Colonic mucosa (tissue), 4 donors: ENCODE measurements at regions not wholly inside any gene's neighbourhood (a gene's known extent, or its start where the extent isn't known, plus 50 kb on each side); places are given as distances from the start of the nearest gene placed in this dataset.

Experiments used
- DNase-seq: peaks from one replicate; pipeline ENCODE4 v3.0.0-alpha.2; 2020
- H3K27ac ChIP-seq: fragments of 200-600 bp; one replicate; pipeline ENCODE4 v1.8.0; 2021
- H3K27me3 ChIP-seq: fragments of 200-600 bp; one replicate; pipeline ENCODE4 v1.8.0; 2021
- H3K36me3 ChIP-seq: fragments of 200-600 bp; one replicate; pipeline ENCODE4 v1.8.0; 2021
- H3K4me1 ChIP-seq: fragments of 200-600 bp; one replicate; pipeline ENCODE4 v1.8.0; 2021; ENCODE audit warnings: mild to moderate bottlenecking
- H3K4me3 ChIP-seq: fragments of 200-600 bp; one replicate; pipeline ENCODE4 v1.8.0; 2021
- H3K9ac ChIP-seq, 2 donors: one replicate each; pipeline ENCODE4 v1.7.0; 2013; ENCODE audit warnings: control low read depth in 2 of 2, low read depth in 2 of 2, low read length in 2 of 2
- H3K9me3 ChIP-seq: fragments of 200-600 bp; one replicate; pipeline ENCODE4 v1.8.0; 2021
- CTCF ChIP-seq: fragments of 200-600 bp; IDR thresholded peaks from one replicate; pipeline ENCODE4 v1.8.0; 2022; ENCODE audit warnings: antibody characterized with exemption, mild to moderate bottlenecking
- intact Hi-C: fragments of 100-400 bp; cut with DNase I; formaldehyde crosslinking; loops from one replicate; pipeline ENCODE4 v1.14.1; 2022
- donor health status: healthy.
- donor health status: DM: no; HTN: no; CAD: no.
- donor health status: DM: no; HTN: no; CAD: no.

DNA sequence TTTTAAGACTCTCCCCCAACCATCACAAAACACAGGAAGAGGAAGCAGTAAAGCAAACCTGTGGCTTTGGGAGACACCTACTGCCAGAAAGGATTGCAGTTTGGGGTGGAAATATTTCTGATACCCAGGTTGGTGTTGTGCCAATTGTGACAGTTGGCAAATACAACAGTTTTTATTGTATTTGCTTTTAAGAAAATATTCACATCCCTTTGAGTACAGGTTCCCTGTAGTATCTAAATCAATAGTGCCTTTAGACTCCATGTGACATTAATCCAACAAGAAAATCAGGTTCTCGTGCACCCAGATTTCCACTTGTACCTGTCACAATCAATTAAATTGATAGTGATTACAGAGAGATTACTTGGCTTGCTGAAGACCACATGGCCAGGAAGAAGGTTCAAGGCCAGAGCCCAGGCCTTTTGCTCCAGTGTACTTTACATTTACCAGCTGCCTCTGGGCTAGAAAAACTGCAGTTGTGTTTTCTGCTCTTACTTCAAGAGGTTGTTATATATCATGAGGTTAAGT, 361.2 kb downstream of the ATP23 start:
- no peaks in the 10 kb centered on the region for H3K36me3 ChIP-seq
- H3K27me3 ChIP-seq, result no peaks in the 10 kb centered on the region
- H3K9me3 ChIP-seq, result no peaks in the 10 kb centered on the region
- no peak for TF ChIP-seq CTCF
- DNase-seq, result peak; percentile 51
- no peak overlapping the region for H3K9ac ChIP-seq
- no peak overlapping the region for H3K4me3 ChIP-seq
- H3K27ac ChIP-seq, result no peak overlapping the region
- intact Hi-C loops, result loop anchor here (10.0 kb wide), 1 partner anchor 318 kb away; no protein-coding TSS in a partner anchor
- no peaks in the 10 kb centered on the region for H3K4me1 ChIP-seq

DNA sequence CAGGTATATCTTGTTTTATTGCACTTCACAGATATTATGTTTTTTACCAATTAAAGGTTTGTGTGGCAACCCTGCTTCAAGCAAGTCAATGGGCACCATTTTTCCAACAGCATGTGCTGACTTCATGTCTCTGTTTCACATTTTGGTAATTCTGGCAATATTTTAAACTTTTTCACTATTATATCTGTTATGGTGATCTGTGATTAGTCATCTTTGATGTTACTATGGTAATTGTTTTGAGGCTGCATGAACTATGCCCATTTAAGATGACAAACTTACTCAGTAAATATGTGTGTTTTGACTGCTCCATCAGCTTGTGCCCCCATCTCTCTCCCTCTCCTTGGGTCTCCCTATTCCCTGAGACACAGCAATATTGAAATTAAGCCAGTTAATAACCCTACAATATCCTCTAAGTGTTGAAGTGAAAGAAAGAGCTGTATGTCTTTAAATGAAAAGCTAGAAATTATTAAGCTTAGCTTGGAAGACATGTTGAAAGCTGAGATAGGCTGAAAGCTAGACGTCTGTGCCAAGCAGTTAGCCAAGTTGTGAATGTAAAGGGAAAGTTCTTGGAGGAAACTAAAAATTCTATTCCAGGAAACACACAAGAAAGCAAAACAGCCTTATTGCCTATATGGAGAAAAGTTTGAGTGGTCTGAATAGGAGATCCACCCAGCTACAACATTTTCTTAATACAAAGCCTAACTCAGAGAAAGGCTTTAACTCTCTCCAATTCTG, 365.1 kb downstream of the ATP23 start:
- no peak for TF ChIP-seq CTCF
- no peaks in the 10 kb centered on the region for H3K4me1 ChIP-seq
- no peak for DNase-seq
- H3K4me3 ChIP-seq, result no peak overlapping the region
- intact Hi-C loops, result loop anchor here (10.0 kb wide), 1 partner anchor 322 kb away; no protein-coding TSS in a partner anchor
- H3K36me3 ChIP-seq, result no peaks in the 10 kb centered on the region
- H3K9ac ChIP-seq, result no peak overlapping the region
- no peaks in the 10 kb centered on the region for H3K27me3 ChIP-seq
- no peaks in the 10 kb centered on the region for H3K9me3 ChIP-seq
- H3K27ac ChIP-seq, result no peak overlapping the region

DNA sequence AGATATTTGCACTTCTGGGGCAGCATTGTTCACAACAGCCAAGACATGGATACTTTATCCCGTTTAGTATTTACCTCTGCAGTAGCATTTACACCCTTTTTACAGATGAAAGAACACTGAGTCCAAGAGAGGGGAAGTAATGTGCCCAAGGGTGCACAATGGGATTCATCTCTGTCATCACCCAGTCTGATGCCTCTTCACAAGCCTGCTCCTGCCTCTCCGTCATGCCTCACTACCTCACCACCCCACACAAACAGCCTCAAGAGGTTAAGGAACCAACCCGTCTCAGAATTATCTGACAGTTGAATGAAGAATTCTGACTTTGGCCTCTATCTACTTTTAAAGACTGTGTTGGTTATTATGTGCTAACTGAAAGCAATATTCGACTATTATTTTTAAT, 368.4 kb downstream of the ATP23 start:
- H3K27me3 ChIP-seq, result no peaks in the 10 kb centered on the region
- no peak overlapping the region for H3K4me3 ChIP-seq
- TF ChIP-seq CTCF, result no peak
- no peak for DNase-seq
- no peak overlapping the region for H3K9ac ChIP-seq
- intact Hi-C loops, result loop anchor here (10.0 kb wide), 1 partner anchor 325 kb away; no protein-coding TSS in a partner anchor
- H3K9me3 ChIP-seq, result no peaks in the 10 kb centered on the region
- H3K27ac ChIP-seq, result no peak overlapping the region
- H3K4me1 ChIP-seq, result no peaks in the 10 kb centered on the region
- no peaks in the 10 kb centered on the region for H3K36me3 ChIP-seq

DNA sequence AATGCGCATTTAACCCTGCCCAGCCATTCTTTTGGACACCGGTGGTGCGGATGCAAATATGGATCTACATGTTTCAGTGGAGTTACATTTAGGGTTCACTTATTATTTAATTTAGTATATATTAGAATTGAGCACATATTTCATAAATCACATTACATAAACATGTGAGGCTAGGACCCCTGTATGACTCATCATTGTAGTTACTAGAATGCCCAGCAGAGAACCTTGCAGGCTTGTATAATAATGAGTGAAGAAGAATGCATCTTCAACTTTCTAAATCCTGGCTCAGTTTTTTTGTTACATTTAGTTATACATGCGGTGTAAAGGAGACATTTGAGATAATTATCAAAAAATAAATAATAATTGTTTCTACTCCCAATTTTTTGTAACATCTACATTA, 369.0 kb downstream of the ATP23 start:
- Histone ChIP-seq H3K9me3 (no peaks in the 10 kb centered on the region), H3K36me3 (no peaks in the 10 kb centered on the region), H3K4me1 (no peaks in the 10 kb centered on the region), H3K27ac (no peak overlapping the region), H3K4me3 (no peak overlapping the region), H3K27me3 (no peaks in the 10 kb centered on the region), H3K9ac (no peak overlapping the region)
- no peak for TF ChIP-seq CTCF
- intact Hi-C loops, result no loop called here
- DNase-seq, result no peak

GRCh38 chr12:58310809-58311622, 369.6 kb downstream of the ATP23 start:
- no peak for DNase-seq
- Histone ChIP-seq H3K27me3 (no peaks in the 10 kb centered on the region), H3K9ac (no peak overlapping the region), H3K27ac (no peak overlapping the region), H3K4me3 (no peak overlapping the region), H3K4me1 (no peaks in the 10 kb centered on the region), H3K9me3 (no peaks in the 10 kb centered on the region), H3K36me3 (no peaks in the 10 kb centered on the region)
- intact Hi-C loops, result no loop called here
- TF ChIP-seq CTCF, result no peak
